ENCODE measurements at regions not wholly inside any gene's neighbourhood (a gene's known extent, or its start where the extent isn't known, plus 50 kb on each side); places are given as distances from the start of the nearest gene placed in this dataset.

GRCh38 chr12:69007855-69008351, 74.9 kb upstream of the CPM start:
- TF ChIP-seq CTCF (IDR thresholded peaks at IDR 0.05; ENCODE audit: low read depth, low read length) (no peak), EZH2phosphoT487 (IDR thresholded peaks at IDR 0.05; ENCODE audit: low read depth) (no peak)

All from OCI-LY3 (cell line).